H1 (cell line): ENCODE measurements at regions not wholly inside any gene's neighbourhood (a gene's known extent, or its start where the extent isn't known, plus 50 kb on each side); places are given as distances from the start of the nearest gene placed in this dataset.

Source experiments
- CTCF ChIA-PET: fragments of 300-600 bp; sonication (Branson Sonifier 250); formaldehyde crosslinking; loops from one replicate; lab custom pipeline; 2021; ENCODE audit not compliant: partially characterized antibody; lab: Charles Lee
- POLR2A ChIA-PET: fragments of 300-600 bp; sonication (Branson Sonifier 250); formaldehyde crosslinking; loops from one replicate; lab custom pipeline; 2021; ENCODE audit warnings: inconsistent platforms; ENCODE audit not compliant: partially characterized antibody; lab: Charles Lee
- DNase-seq, 2 experiments: peaks; one replicate each; pipeline versions ENCODE4 v3.0.0 to v3.0.0-alpha.2; 2010 to 2022; ENCODE audit warnings: low spot score in 2 of 2, low read depth in 1 of 2, mixed read lengths in 1 of 2
- FAIRE-seq: peaks from 2 replicates; lab custom pipeline; 2011; peaks lifted over from hg19 to GRCh38; lab: Jason Lieb, UNC
- H2AFZ ChIP-seq: 2 replicates; pipeline ENCODE4 v1.8.1; 2012; ENCODE audit warnings: low read length, inconsistent platforms
- H2AK5ac ChIP-seq: 2 replicates; pipeline ENCODE4 v1.6.1; 2013; ENCODE audit warnings: low read depth, low read length
- H2BK120ac ChIP-seq: replicated peaks from 2 replicates; pipeline ENCODE3; 2013; ENCODE audit warnings: low read depth, low read length, inconsistent platforms
- H2BK12ac ChIP-seq: 2 replicates; pipeline ENCODE4 v1.6.1; 2013; ENCODE audit warnings: low read depth, low read length
- H2BK15ac ChIP-seq: 2 replicates; pipeline ENCODE4 v1.6.1; 2013; ENCODE audit warnings: low read length
- H2BK20ac ChIP-seq: 2 replicates; pipeline ENCODE4 v1.6.1; 2013; ENCODE audit warnings: low read length
- H2BK5ac ChIP-seq: 2 replicates; pipeline ENCODE4 v1.6.1; 2013; ENCODE audit warnings: low read depth, low read length
- H3K14ac ChIP-seq: 2 replicates; pipeline ENCODE4 v1.6.1; 2013; ENCODE audit warnings: inconsistent platforms; ENCODE audit not compliant: insufficient read length
- H3K18ac ChIP-seq: 2 replicates; pipeline ENCODE4 v1.6.1; 2013; ENCODE audit warnings: low read length; ENCODE audit errors: extremely low read depth
- H3K23ac ChIP-seq: 2 replicates; pipeline ENCODE4 v1.6.1; 2013; ENCODE audit warnings: inconsistent platforms; ENCODE audit not compliant: insufficient read length
- H3K23me2 ChIP-seq: 2 replicates; pipeline ENCODE4 v1.6.1; 2013; ENCODE audit warnings: low read depth, low read length
- H3K27ac ChIP-seq: 2 replicates; pipeline ENCODE4 v1.6.1; 2011; ENCODE audit warnings: low read depth, low read length, inconsistent platforms
- H3K27me3 ChIP-seq, 4 experiments: replicated peaks in 1 of 4; 1 replicate in 1 of 4; 2 replicates in 3 of 4; pipeline versions ENCODE4 v1.6.1 to v1.8.1; 2011 to 2013; ENCODE audit warnings: low read length in 3 of 4, mild to moderate bottlenecking in 3 of 4, inconsistent platforms in 2 of 4, mixed read lengths in 2 of 4, moderate library complexity in 1 of 4; ENCODE audit not compliant: control insufficient read depth in 3 of 4, insufficient read depth in 3 of 4; ENCODE audit errors: extremely low read depth in 1 of 4
- H3K36me3 ChIP-seq, 4 experiments: 2 replicates each; pipeline versions ENCODE4 v1.6.1 to v1.8.1; 2011 to 2013; ENCODE audit warnings: mild to moderate bottlenecking in 4 of 4, low read length in 3 of 4, moderate library complexity in 2 of 4, control low read depth in 1 of 4, inconsistent platforms in 1 of 4; ENCODE audit not compliant: insufficient read depth in 4 of 4, control insufficient read depth in 2 of 4
- H3K4ac ChIP-seq: replicated peaks from 2 replicates; pipeline ENCODE3; 2013; ENCODE audit warnings: low read length, low read depth, mixed read lengths, inconsistent platforms; ENCODE audit not compliant: insufficient read length
- H3K4me1 ChIP-seq, 4 experiments: replicated peaks in 1 of 4; 1 replicate in 1 of 4; 2 replicates in 3 of 4; pipeline versions ENCODE4 v1.6.1 to v1.8.1; 2011 to 2013; ENCODE audit warnings: low read length in 3 of 4, inconsistent platforms in 2 of 4, mixed read lengths in 1 of 4; ENCODE audit not compliant: insufficient read depth in 4 of 4, control insufficient read depth in 3 of 4
- H3K4me2 ChIP-seq, 2 experiments: 2 replicates each; pipeline versions ENCODE4 v1.6.1 to v1.8.1; 2011 to 2013; ENCODE audit warnings: low read depth in 2 of 2, low read length in 2 of 2, control low read depth in 1 of 2, inconsistent platforms in 1 of 2, mild to moderate bottlenecking in 1 of 2; ENCODE audit not compliant: insufficient read depth in 1 of 2
- H3K4me3 ChIP-seq, 4 experiments: fragments of 200-600, 300-600 bp in 1 of 4; sonication (generic), shearing (Covaris generic), sonication (Bioruptor Twin) in 1 of 4; 2 replicates each; pipeline versions ENCODE4 v1.5.1 to v1.8.1; 2011 to 2016; ENCODE audit warnings: low read length in 4 of 4, low read depth in 3 of 4, control low read depth in 2 of 4, inconsistent platforms in 2 of 4, mild to moderate bottlenecking in 2 of 4, mixed read lengths in 1 of 4, moderate library complexity in 1 of 4; ENCODE audit not compliant: insufficient read depth in 2 of 4; ENCODE audit errors: extremely low read depth in 1 of 4
- H3K56ac ChIP-seq: replicated peaks from 2 replicates; pipeline ENCODE3; 2013; ENCODE audit warnings: low read depth, mild to moderate bottlenecking, mixed read lengths, low read length, inconsistent platforms; ENCODE audit not compliant: insufficient read length
- H3K79me1 ChIP-seq: 2 replicates; pipeline ENCODE4 v1.6.1; 2013; ENCODE audit warnings: low read depth, low read length, control low read depth
- H3K79me2 ChIP-seq, 2 experiments: 2 replicates each; pipeline versions ENCODE4 v1.6.1 to v1.8.1; 2012 to 2013; ENCODE audit warnings: low read length in 2 of 2, mild to moderate bottlenecking in 2 of 2, inconsistent platforms in 1 of 2; ENCODE audit not compliant: insufficient read depth in 2 of 2, control insufficient read depth in 1 of 2
- H3K9ac ChIP-seq, 4 experiments: replicated peaks in 1 of 4; 1 replicate in 1 of 4; 2 replicates in 3 of 4; pipeline versions ENCODE4 v1.6.1 to v1.8.1; 2011 to 2013; ENCODE audit warnings: low read depth in 3 of 4, low read length in 3 of 4, control low read depth in 2 of 4, mild to moderate bottlenecking in 2 of 4, moderate library complexity in 2 of 4, inconsistent platforms in 1 of 4; ENCODE audit errors: extremely low read depth in 1 of 4
- H3K9me3 ChIP-seq, 2 experiments: 2 replicates each; pipeline versions ENCODE4 v1.6.1 to v1.8.1; 2012 to 2013; ENCODE audit warnings: mild to moderate bottlenecking in 2 of 2, moderate library complexity in 2 of 2, control low read depth in 1 of 2, inconsistent platforms in 1 of 2, low read depth in 1 of 2, low read length in 1 of 2, mixed read lengths in 1 of 2; ENCODE audit not compliant: insufficient read depth in 2 of 2
- H4K20me1 ChIP-seq, 2 experiments: replicated peaks in 1 of 2; 2 replicates each; pipeline versions ENCODE3 to v1.8.1; 2011 to 2013; ENCODE audit warnings: inconsistent platforms in 2 of 2, low read length in 2 of 2, mild to moderate bottlenecking in 1 of 2; ENCODE audit not compliant: insufficient read depth in 2 of 2, control insufficient read depth in 1 of 2
- H4K5ac ChIP-seq: 2 replicates; pipeline ENCODE4 v1.6.1; 2013; ENCODE audit warnings: low read length, low read depth, mixed read lengths, inconsistent platforms; ENCODE audit not compliant: insufficient read length
- H4K8ac ChIP-seq: 2 replicates; pipeline ENCODE4 v1.8.0; 2013; ENCODE audit warnings: mild to moderate bottlenecking, moderate library complexity, low read length, inconsistent platforms; ENCODE audit not compliant: insufficient read depth; ENCODE audit errors: extremely low read depth
- H4K91ac ChIP-seq: replicated peaks from 2 replicates; pipeline ENCODE3; 2013; ENCODE audit warnings: low read length, mixed read lengths, inconsistent platforms; ENCODE audit not compliant: insufficient read length
- ASH2L ChIP-seq: fragments of 200-600, 300-600 bp; sonication (generic); IDR thresholded peaks from one replicate; pipeline ENCODE4 v1.7.1; 2017; ENCODE audit warnings: low read length
- BACH1 ChIP-seq: IDR thresholded peaks from 2 replicates; pipeline ENCODE4 v1.6.1; 2012; ENCODE audit warnings: low read length, improper control_type of control experiment
- GTF2F1 ChIP-seq: IDR thresholded peaks from 2 replicates; pipeline ENCODE4 v1.6.1; 2012; ENCODE audit warnings: low read depth, low read length, improper control_type of control experiment, borderline replicate concordance
- JUND ChIP-seq: IDR thresholded peaks from 2 replicates; pipeline ENCODE4 v1.6.1; 2011; ENCODE audit warnings: mild to moderate bottlenecking, improper control_type of control experiment, low read length
- KDM1A ChIP-seq: fragments of 200-600, 300-600 bp; sonication (generic); IDR thresholded peaks from 2 replicates; pipeline ENCODE4 v1.7.1; 2016; ENCODE audit warnings: mild to moderate bottlenecking, low read length, borderline replicate concordance
- KDM4A ChIP-seq: IDR thresholded peaks from one replicate; pipeline ENCODE4 v1.7.1; 2012; ENCODE audit warnings: low read depth, mild to moderate bottlenecking, moderate library complexity, low read length, inconsistent platforms; ENCODE audit not compliant: severe bottlenecking
- KDM5A ChIP-seq: fragments of 200-600 bp; IDR thresholded peaks from 2 replicates; pipeline ENCODE4 v1.7.1; 2012; ENCODE audit warnings: mild to moderate bottlenecking, low read length, inconsistent platforms, mixed read lengths
- MAFK ChIP-seq: IDR thresholded peaks from 2 replicates; pipeline ENCODE4 v1.6.1; 2012; ENCODE audit warnings: low read depth, mild to moderate bottlenecking, improper control_type of control experiment, low read length
- NRF1 ChIP-seq: IDR thresholded peaks from 2 replicates; pipeline ENCODE4 v1.6.1; 2011; ENCODE audit warnings: mild to moderate bottlenecking, low read depth, low read length, improper control_type of control experiment
- RAD21 ChIP-seq, 2 experiments: IDR thresholded peaks in 1 of 2; conservative IDR thresholded peaks in 1 of 2; 2 replicates each; pipeline ENCODE4 v1.6.1; 2011; ENCODE audit warnings: low read depth in 2 of 2, low read length in 2 of 2, improper control_type of control experiment in 1 of 2, inconsistent platforms in 1 of 2, mild to moderate bottlenecking in 1 of 2, moderate library complexity in 1 of 2
- TCF12 ChIP-seq: IDR thresholded peaks from 2 replicates; pipeline ENCODE4 v1.6.1; 2011; ENCODE audit warnings: low read depth, mild to moderate bottlenecking, low read length
- WGBS, 2 experiments: shearing (Covaris generic) in 1 of 2; methylation state at CpG; one replicate each; pipeline versions ENCODE4 v1.1.6 to v1.1.7; 2013 to 2015; ENCODE audit warnings: low lambda C conversion rate in 2 of 2, mixed read lengths in 2 of 2, inconsistent platforms in 1 of 2, low coverage in 1 of 2, missing lambda C conversion rate in 1 of 2; ENCODE audit not compliant: insufficient replicate concordance in 2 of 2, insufficient coverage in 1 of 2, insufficient read length in 1 of 2; ENCODE audit errors: extremely low coverage in 1 of 2, missing lambda C conversion rate in 1 of 2; 5-methylcytosine and 5-hydroxymethylcytosine counted together
- TF ChIP-seq, protein P1 (sequence below), 3 experiments: IDR thresholded peaks; 1 replicate in 2 of 3; 2 replicates in 1 of 3; pipeline versions ENCODE4 v1.5.1 to v1.6.1; 2011; ENCODE audit warnings: low read length in 3 of 3, mild to moderate bottlenecking in 3 of 3, inconsistent platforms in 2 of 3, low read depth in 1 of 3, moderate library complexity in 1 of 3; ENCODE audit not compliant: insufficient read depth in 1 of 3; ENCODE audit errors: control extremely low read depth in 1 of 3

DNA sequence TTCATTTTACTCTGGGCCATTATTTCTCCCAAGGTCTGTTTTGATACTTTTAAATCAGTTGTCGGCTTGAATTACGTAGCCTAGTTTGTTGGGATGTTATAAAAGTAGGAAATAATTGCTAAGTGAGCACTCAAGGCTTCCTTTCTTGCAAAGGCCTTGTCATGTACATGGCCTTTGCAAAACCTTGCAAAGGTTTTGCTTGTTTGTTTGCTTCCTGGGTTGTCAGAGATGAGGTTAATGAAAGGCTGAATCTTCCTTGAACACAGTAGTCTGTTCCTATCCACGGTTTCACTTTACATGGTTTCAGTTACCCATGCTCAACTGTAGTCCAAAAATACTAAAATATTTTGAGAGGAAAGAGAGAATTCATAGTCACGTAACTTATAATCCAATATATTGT lies 113.5 kb downstream of the NAA11 start:
- Histone ChIP-seq H3K36me3 (no peaks in the 10 kb centered on the region), H3K4me1 (peaks cover 0 to 5% (median 4%) of the 10 kb centered on the region in 4 experiments; a peak in 4 of 7 replicates), H3K9me3 (no peaks in the 10 kb centered on the region), H3K27me3 (no peaks in the 10 kb centered on the region), H3K27ac (no peak overlapping the region), H2BK12ac (no peak overlapping the region), H3K4me3 (no peak overlapping the region), H3K23ac (no peak overlapping the region), H4K5ac (no peak overlapping the region), H3K23me2 (0 out of 2 replicates have a peak, but pooled peaks cover 2% of the 10 kb centered on the region), H3K79me1 (no peaks in the 10 kb centered on the region), H2BK15ac (no peak overlapping the region), H4K20me1 (no peaks in the 10 kb centered on the region), H2AK5ac (no peak overlapping the region), H4K91ac (no peak overlapping the region), H3K18ac (no peak overlapping the region), H4K8ac (no peak overlapping the region), H3K9ac (no peak overlapping the region), H2BK120ac (no peak overlapping the region), H3K56ac (no peak overlapping the region), H2BK20ac (no peak overlapping the region), H2BK5ac (no peak overlapping the region), H3K4me2 (no peak overlapping the region), H3K14ac (no peak overlapping the region), H3K4ac (no peak overlapping the region), H2AFZ (peak overlapping the region; percentile 79; the same call in 1 of the 2 replicates), H3K79me2 (no peaks in the 10 kb centered on the region; a peak in 1 of 4 replicates)
- DNase-seq (no peak), FAIRE-seq (no peak)
- WGBS, 2 experiments: 84% methylated on average over 4 of the region's 4 CpGs; no CpG with 5 or more reads in 1 of the 2 experiments
- CTCF ChIA-PET: no interaction called here
- POLR2A ChIA-PET: no interaction called here
- no peak for TF ChIP-seq GTF2F1
- TF ChIP-seq ASH2L: no peak
- no peak for TF ChIP-seq TCF12
- no peak for TF ChIP-seq RAD21 (IDR thresholded peaks at IDR 0.05 in 1 of 2, conservative IDR thresholded peaks at IDR 0.05 in 1 of 2; ENCODE audit: low read depth in 2 of 2, low read length in 2 of 2)
- no peak for TF ChIP-seq NRF1
- TF ChIP-seq MAFK: no peak
- no peak for TF ChIP-seq JUND
- no peak for TF ChIP-seq KDM1A
- TF ChIP-seq BACH1: no peak
- no peak for TF ChIP-seq KDM5A
- TF ChIP-seq KDM4A: no peak
- TF ChIP-seq, protein P1, sequence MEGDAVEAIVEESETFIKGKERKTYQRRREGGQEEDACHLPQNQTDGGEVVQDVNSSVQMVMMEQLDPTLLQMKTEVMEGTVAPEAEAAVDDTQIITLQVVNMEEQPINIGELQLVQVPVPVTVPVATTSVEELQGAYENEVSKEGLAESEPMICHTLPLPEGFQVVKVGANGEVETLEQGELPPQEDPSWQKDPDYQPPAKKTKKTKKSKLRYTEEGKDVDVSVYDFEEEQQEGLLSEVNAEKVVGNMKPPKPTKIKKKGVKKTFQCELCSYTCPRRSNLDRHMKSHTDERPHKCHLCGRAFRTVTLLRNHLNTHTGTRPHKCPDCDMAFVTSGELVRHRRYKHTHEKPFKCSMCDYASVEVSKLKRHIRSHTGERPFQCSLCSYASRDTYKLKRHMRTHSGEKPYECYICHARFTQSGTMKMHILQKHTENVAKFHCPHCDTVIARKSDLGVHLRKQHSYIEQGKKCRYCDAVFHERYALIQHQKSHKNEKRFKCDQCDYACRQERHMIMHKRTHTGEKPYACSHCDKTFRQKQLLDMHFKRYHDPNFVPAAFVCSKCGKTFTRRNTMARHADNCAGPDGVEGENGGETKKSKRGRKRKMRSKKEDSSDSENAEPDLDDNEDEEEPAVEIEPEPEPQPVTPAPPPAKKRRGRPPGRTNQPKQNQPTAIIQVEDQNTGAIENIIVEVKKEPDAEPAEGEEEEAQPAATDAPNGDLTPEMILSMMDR (IDR thresholded peaks at IDR 0.05; ENCODE audit: control extremely low read depth in 1 of 3, insufficient read depth in 1 of 3, low read depth in 1 of 3, low read length in 3 of 3): no peak
- TF ChIP-seq, all 59 proteins: peak for 0
